ENCODE measurements at regions not wholly inside any gene's neighbourhood (a gene's known extent, or its start where the extent isn't known, plus 50 kb on each side); places are given as distances from the start of the nearest gene placed in this dataset.

DNA sequence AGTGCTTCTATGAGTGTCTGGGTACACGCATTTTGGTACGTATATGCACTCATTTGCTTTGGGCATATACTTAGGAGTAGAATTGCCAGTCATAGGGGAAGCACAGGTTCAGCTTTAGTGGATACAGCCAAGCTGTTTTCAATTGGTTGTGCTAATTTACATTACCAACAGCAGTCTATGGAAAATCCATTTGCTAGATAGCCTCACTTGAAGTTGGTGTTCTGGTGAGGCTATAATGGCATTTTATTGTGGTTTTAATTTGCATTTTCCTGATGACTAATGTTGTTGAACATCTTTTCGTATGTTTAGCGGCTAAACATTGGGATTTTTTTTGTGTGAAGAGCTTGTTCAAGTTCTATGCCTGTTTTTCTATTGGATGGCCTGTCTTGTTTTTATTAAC lies 76.8 kb upstream of the ANKH start:
- TF ChIP-seq CREB1 (IDR thresholded peaks at IDR 0.05; ENCODE audit: low read depth): no peak
- TF ChIP-seq, protein P1, sequence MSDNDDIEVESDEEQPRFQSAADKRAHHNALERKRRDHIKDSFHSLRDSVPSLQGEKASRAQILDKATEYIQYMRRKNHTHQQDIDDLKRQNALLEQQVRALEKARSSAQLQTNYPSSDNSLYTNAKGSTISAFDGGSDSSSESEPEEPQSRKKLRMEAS (IDR thresholded peaks at IDR 0.05): no peak
- TF ChIP-seq EGR1 (IDR thresholded peaks at IDR 0.05): no peak
- no peak for TF ChIP-seq TEAD4 (IDR thresholded peaks at IDR 0.05)
- TF ChIP-seq FOXM1 (IDR thresholded peaks at IDR 0.05; ENCODE audit: borderline replicate concordance, low read depth): no peak
- TF ChIP-seq EP300 (IDR thresholded peaks at IDR 0.05; ENCODE audit: borderline replicate concordance): no peak
- TF ChIP-seq YY1 (IDR thresholded peaks at IDR 0.05; ENCODE audit: low read depth): no peak
- TF ChIP-seq NFIC (IDR thresholded peaks at IDR 0.05): no peak
- no peak for TF ChIP-seq TCF12 (IDR thresholded peaks at IDR 0.05; ENCODE audit: low read depth)
- no peak for TF ChIP-seq TAF1 (IDR thresholded peaks at IDR 0.05; ENCODE audit: low read depth)

DNA sequence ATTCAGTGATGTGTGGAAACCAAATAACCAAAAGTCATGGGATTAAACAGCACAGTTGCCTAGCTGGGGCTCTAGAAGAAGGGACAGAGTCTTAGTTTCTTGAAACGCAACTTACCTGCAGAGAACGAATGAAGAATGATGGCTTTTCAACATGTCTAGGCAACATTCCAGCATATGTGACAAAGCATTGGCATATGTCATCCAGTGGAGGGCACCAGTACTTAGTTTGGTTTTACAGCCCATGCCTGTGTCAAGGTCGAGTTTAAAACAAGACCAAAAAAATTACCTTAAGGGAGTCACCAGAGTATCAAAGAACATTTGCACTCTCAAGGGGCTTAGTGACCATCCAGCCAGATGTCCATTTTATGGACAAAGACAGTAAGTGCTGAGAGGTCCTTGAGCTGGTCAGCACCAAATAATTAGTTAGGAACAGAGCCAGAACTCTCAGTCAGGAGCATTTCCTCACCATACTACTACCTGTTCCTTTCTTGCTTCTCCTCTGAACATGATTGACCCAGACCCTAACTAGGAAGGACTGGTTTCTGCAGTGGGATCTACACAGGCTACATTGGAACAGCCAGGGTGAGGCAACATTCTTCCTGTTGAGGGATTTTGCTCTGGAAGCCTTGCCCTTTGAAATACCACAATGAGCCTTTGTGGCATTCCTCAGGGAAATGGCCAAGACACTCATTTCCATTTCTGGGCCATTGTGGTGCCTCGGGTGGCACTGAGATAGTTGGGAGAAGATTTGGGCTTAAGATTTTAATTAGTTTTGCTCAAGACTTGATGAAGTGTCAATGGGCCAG lies 75.4 kb upstream of the ANKH start:
- TF ChIP-seq TCF12 (IDR thresholded peaks at IDR 0.05; ENCODE audit: low read depth) (no peak), EP300 (IDR thresholded peaks at IDR 0.05; ENCODE audit: borderline replicate concordance) (no peak), CEBPB (IDR thresholded peaks at IDR 0.05) (no peak), TEAD4 (IDR thresholded peaks at IDR 0.05) (peak; percentile 56), YY1 (IDR thresholded peaks at IDR 0.05; ENCODE audit: low read depth) (no peak), RAD21 (IDR thresholded peaks at IDR 0.05; ENCODE audit: low read depth) (peak; percentile 48), EGR1 (IDR thresholded peaks at IDR 0.05) (no peak)
- TF ChIP-seq, protein P2, sequence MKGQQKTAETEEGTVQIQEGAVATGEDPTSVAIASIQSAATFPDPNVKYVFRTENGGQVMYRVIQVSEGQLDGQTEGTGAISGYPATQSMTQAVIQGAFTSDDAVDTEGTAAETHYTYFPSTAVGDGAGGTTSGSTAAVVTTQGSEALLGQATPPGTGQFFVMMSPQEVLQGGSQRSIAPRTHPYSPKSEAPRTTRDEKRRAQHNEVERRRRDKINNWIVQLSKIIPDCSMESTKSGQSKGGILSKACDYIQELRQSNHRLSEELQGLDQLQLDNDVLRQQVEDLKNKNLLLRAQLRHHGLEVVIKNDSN (IDR thresholded peaks at IDR 0.05): no peak

DNA sequence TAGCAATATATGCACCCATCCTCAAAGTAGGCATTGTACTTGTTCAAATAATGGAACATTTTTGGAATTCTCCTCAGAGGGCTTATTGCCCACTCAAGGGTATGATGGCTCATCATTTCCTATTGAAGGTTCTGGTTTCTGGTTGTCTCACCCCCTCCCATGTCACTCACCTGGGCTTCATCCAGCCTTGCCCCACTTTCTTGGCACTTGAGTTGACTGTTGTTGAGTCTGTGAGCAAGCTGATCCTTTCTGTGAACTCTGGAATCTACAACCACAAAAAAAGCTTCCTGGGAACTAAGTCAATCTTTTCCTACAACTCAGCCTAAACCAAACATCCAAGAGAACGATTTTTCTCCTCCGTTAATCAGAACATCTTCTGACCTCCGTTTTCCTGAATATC lies 73.9 kb upstream of the ANKH start:
- TF ChIP-seq TCF12 (IDR thresholded peaks at IDR 0.05; ENCODE audit: low read depth): no peak
- TF ChIP-seq, protein P3, sequence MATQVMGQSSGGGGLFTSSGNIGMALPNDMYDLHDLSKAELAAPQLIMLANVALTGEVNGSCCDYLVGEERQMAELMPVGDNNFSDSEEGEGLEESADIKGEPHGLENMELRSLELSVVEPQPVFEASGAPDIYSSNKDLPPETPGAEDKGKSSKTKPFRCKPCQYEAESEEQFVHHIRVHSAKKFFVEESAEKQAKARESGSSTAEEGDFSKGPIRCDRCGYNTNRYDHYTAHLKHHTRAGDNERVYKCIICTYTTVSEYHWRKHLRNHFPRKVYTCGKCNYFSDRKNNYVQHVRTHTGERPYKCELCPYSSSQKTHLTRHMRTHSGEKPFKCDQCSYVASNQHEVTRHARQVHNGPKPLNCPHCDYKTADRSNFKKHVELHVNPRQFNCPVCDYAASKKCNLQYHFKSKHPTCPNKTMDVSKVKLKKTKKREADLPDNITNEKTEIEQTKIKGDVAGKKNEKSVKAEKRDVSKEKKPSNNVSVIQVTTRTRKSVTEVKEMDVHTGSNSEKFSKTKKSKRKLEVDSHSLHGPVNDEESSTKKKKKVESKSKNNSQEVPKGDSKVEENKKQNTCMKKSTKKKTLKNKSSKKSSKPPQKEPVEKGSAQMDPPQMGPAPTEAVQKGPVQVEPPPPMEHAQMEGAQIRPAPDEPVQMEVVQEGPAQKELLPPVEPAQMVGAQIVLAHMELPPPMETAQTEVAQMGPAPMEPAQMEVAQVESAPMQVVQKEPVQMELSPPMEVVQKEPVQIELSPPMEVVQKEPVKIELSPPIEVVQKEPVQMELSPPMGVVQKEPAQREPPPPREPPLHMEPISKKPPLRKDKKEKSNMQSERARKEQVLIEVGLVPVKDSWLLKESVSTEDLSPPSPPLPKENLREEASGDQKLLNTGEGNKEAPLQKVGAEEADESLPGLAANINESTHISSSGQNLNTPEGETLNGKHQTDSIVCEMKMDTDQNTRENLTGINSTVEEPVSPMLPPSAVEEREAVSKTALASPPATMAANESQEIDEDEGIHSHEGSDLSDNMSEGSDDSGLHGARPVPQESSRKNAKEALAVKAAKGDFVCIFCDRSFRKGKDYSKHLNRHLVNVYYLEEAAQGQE (IDR thresholded peaks at IDR 0.05; ENCODE audit: low read depth): no peak
- TF ChIP-seq NFIC (IDR thresholded peaks at IDR 0.05): no peak
- no peak for TF ChIP-seq TEAD4 (IDR thresholded peaks at IDR 0.05)
- TF ChIP-seq, protein P1 (IDR thresholded peaks at IDR 0.05): no peak

DNA sequence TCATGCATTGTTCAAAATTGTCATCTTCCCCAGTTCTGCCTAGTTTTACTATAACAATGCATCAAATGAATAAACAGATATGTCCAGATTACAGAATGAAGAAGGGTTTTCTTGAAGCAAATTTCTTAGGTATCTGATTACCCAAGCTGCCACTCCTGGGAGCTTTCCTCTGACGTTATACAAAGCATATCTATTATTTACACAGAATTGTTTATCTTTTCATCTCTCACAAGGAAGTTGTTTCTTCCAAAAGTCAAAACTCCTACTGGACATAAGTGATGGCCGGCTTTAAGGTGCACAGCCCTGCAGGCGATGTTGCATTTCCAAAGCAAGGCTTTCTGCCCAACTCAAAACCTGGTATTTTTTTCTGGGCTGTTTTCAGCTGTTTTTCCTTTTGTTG lies 73.4 kb upstream of the ANKH start:
- TF ChIP-seq, protein P1 (IDR thresholded peaks at IDR 0.05): no peak
- TF ChIP-seq TEAD4 (IDR thresholded peaks at IDR 0.05) (no peak), EGR1 (IDR thresholded peaks at IDR 0.05) (no peak), RAD21 (IDR thresholded peaks at IDR 0.05; ENCODE audit: low read depth) (no peak), ZBTB7A (IDR thresholded peaks at IDR 0.05; ENCODE audit: low read depth) (no peak), CEBPB (IDR thresholded peaks at IDR 0.05) (no peak), EP300 (IDR thresholded peaks at IDR 0.05; ENCODE audit: borderline replicate concordance) (no peak), FOXM1 (IDR thresholded peaks at IDR 0.05; ENCODE audit: borderline replicate concordance, low read depth) (no peak), TAF1 (IDR thresholded peaks at IDR 0.05; ENCODE audit: low read depth) (no peak)
- TF ChIP-seq, protein P2 (IDR thresholded peaks at IDR 0.05): no peak
- TF ChIP-seq, protein P3 (IDR thresholded peaks at IDR 0.05; ENCODE audit: low read depth): no peak

DNA sequence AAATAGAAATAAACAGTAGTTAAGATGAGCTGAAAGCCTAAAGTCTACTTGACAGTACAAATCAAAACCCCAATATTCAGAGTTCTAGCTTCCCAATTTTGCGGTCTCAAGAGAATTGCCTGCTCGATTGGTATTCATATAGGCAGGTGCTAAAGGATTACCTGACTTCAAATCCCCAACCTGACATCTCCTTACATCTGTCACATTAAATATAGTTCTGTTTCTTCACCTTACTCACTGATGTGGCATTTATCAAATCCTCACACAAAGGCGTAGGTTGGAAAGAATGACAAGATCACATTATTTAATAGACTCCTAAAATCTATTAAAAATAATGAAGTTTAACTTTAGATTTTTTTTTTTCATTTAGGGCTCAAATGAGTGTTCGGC lies 72.8 kb upstream of the ANKH start:
- no peak for TF ChIP-seq ZBTB7A (IDR thresholded peaks at IDR 0.05; ENCODE audit: low read depth)
- TF ChIP-seq YY1 (IDR thresholded peaks at IDR 0.05; ENCODE audit: low read depth): no peak
- TF ChIP-seq NFIC (IDR thresholded peaks at IDR 0.05): no peak
- TF ChIP-seq, protein P3 (IDR thresholded peaks at IDR 0.05; ENCODE audit: low read depth): no peak
- TF ChIP-seq EP300 (IDR thresholded peaks at IDR 0.05; ENCODE audit: borderline replicate concordance): no peak
- TF ChIP-seq TEAD4 (IDR thresholded peaks at IDR 0.05): no peak
- TF ChIP-seq, protein P2 (IDR thresholded peaks at IDR 0.05): no peak
- TF ChIP-seq, protein P1 (IDR thresholded peaks at IDR 0.05): no peak
- no peak for TF ChIP-seq RAD21 (IDR thresholded peaks at IDR 0.05; ENCODE audit: low read depth)
- no peak for TF ChIP-seq CEBPB (IDR thresholded peaks at IDR 0.05)
- TF ChIP-seq FOXM1 (IDR thresholded peaks at IDR 0.05; ENCODE audit: borderline replicate concordance, low read depth): no peak
- no peak for TF ChIP-seq TCF12 (IDR thresholded peaks at IDR 0.05; ENCODE audit: low read depth)
- no peak for TF ChIP-seq CREB1 (IDR thresholded peaks at IDR 0.05; ENCODE audit: low read depth)

All from Ishikawa (cell line).